Left lung (tissue), 4 donors: ENCODE measurements at regions not wholly inside any gene's neighbourhood (a gene's known extent, or its start where the extent isn't known, plus 50 kb on each side); places are given as distances from the start of the nearest gene placed in this dataset.

Source experiments
- ATAC-seq: fragments of 200-7000 bp; cut with Tn5 transposase; one replicate; pipeline ENCODE4 v1.9.1; 2020; ENCODE audit warnings: moderate library complexity
- DNase-seq, 4 donors: peaks; one replicate each; pipeline ENCODE4 v3.0.0-alpha.2; 2013 to 2020
- H3K27ac ChIP-seq, 2 donors: fragments of 200-600 bp; sonication (generic) in 1 of 2; one replicate each; pipeline versions ENCODE4 v1.5.0 to v1.8.0; 2020 to 2021
- H3K27me3 ChIP-seq, 2 donors: fragments of 200-600 bp; sonication (generic) in 1 of 2; one replicate each; pipeline versions ENCODE4 v1.5.0 to v1.8.0; 2020 to 2021
- H3K36me3 ChIP-seq, 2 donors: fragments of 200-600 bp; sonication (generic) in 1 of 2; one replicate each; pipeline versions ENCODE4 v1.5.0 to v1.8.0; 2020 to 2021
- H3K4me1 ChIP-seq, 2 donors: fragments of 200-600 bp; one replicate each; pipeline ENCODE4 v1.8.0; 2021
- H3K4me3 ChIP-seq, 2 donors: fragments of 200-600 bp; sonication (generic) in 1 of 2; one replicate each; pipeline versions ENCODE4 v1.5.0 to v1.8.0; 2020 to 2021; ENCODE audit warnings: mild to moderate bottlenecking in 1 of 2
- H3K9me3 ChIP-seq, 2 donors: fragments of 200-600 bp; sonication (generic) in 1 of 2; one replicate each; pipeline versions ENCODE4 v1.5.0 to v1.8.0; 2020 to 2021
- intact Hi-C, 2 donors: fragments of 100-400 bp; cut with DNase I; formaldehyde crosslinking; loops; one replicate each; pipeline versions ENCODE4 v1.11.2 to v1.14.2; 2022
- TF ChIP-seq, protein P1 (sequence below), 2 donors: fragments of 200-600 bp; sonication (generic) in 1 of 2; IDR thresholded peaks; one replicate each; pipeline versions ENCODE4 v1.5.0 to v1.8.0; 2021; ENCODE audit warnings: antibody characterized with exemption in 2 of 2
- donor health status: DM: no; HTN: yes; CAD: no.
- donor health status: DM: no; HTN: no; CAD: no.

DNA sequence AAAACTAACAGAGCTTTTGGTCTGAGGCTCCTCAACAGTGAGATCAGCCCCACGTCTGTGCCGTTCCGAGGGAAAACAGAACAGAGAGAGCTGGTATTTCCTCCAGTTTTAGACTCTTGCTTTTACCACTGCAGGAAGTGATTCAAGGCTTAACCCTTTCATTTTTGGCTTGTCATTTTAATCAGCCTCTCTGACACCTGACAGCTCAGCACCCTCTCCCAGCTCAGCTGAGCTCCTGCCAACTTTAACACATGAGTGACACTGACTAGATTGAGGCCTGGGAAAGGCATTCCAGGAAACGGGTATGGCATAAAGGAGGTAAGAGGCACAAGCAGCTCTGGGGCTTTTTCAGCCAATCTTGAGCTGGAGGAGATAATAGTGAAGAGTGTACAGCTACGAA, 239.4 kb upstream of the SKOR2 start:
- ATAC-seq (no peak), DNase-seq (no peak)
- H3K4me1 ChIP-seq, result no peaks in the 10 kb centered on the region
- H3K36me3 ChIP-seq, result no peaks in the 10 kb centered on the region
- intact Hi-C loops, result no loop called here
- no peaks in the 10 kb centered on the region for H3K27me3 ChIP-seq
- TF ChIP-seq, protein P1, sequence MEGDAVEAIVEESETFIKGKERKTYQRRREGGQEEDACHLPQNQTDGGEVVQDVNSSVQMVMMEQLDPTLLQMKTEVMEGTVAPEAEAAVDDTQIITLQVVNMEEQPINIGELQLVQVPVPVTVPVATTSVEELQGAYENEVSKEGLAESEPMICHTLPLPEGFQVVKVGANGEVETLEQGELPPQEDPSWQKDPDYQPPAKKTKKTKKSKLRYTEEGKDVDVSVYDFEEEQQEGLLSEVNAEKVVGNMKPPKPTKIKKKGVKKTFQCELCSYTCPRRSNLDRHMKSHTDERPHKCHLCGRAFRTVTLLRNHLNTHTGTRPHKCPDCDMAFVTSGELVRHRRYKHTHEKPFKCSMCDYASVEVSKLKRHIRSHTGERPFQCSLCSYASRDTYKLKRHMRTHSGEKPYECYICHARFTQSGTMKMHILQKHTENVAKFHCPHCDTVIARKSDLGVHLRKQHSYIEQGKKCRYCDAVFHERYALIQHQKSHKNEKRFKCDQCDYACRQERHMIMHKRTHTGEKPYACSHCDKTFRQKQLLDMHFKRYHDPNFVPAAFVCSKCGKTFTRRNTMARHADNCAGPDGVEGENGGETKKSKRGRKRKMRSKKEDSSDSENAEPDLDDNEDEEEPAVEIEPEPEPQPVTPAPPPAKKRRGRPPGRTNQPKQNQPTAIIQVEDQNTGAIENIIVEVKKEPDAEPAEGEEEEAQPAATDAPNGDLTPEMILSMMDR (IDR thresholded peaks at IDR 0.05), result no peak
- no peak overlapping the region for H3K27ac ChIP-seq
- H3K4me3 ChIP-seq, result no peak overlapping the region
- peaks cover 0 to 4% of the 10 kb centered on the region in 2 donors for H3K9me3 ChIP-seq

DNA sequence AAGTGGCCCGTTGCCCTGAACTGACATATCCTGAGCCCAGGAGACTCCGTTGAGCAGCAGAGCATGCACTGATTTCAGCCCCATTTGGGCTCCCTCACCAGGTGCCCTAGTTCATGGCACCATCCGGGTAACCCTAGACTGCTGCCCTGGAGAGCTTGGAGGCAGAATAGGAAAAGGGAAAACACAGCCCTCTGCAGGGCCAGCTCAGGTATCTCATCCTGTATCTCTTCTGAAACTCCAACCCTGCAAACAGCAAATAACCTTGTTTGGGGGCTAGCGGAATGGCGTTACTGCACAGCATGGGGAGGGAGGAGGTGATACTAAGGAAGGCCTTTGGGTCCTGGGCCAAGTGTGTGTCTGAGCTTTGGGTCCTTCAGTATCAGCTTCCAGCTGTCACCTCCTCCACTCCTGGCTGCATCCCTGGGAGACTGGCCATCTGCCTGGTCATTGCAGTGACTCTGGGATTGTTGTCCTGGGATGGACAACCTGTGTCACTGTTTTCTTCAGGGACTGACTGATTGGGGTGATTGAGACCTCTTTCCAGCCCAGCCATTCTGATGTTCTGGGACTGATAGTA, 233.8 kb upstream of the SKOR2 start:
- DNase-seq (no peak), ATAC-seq (no peak)
- H3K27me3 ChIP-seq, result no peaks in the 10 kb centered on the region
- no peak overlapping the region for H3K27ac ChIP-seq
- H3K9me3 ChIP-seq, result no peaks in the 10 kb centered on the region
- TF ChIP-seq, protein P1 (IDR thresholded peaks at IDR 0.05), result no peak
- H3K4me1 ChIP-seq, result no peaks in the 10 kb centered on the region
- intact Hi-C loops, result no loop called here
- no peak overlapping the region for H3K4me3 ChIP-seq
- no peaks in the 10 kb centered on the region for H3K36me3 ChIP-seq

DNA sequence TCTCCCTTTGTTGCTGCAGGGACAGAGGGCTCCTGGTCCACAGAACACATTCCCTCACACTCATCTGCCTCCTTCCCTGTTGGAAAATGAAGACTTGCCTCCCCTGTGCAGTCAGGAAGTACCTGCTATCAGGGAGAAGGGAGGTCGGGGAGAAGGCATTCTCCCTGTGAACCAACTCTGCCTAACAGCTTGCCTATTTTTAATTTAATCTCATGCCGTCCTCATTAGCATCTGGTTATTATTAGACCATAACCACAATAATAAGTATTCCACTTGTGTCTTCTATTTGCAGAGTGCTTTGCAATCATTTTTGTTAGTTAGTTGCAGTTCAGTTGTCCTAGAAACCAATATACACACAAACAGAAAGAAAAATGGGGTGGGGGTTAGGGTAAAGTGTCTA, 232.6 kb upstream of the SKOR2 start:
- intact Hi-C loops, result no loop called here
- H3K36me3 ChIP-seq, result no peaks in the 10 kb centered on the region
- H3K4me3 ChIP-seq, result no peak overlapping the region
- ATAC-seq (no peak), DNase-seq (no peak)
- H3K27me3 ChIP-seq, result no peaks in the 10 kb centered on the region
- no peaks in the 10 kb centered on the region for H3K9me3 ChIP-seq
- TF ChIP-seq, protein P1 (IDR thresholded peaks at IDR 0.05), result no peak
- no peak overlapping the region for H3K27ac ChIP-seq
- no peaks in the 10 kb centered on the region for H3K4me1 ChIP-seq

DNA sequence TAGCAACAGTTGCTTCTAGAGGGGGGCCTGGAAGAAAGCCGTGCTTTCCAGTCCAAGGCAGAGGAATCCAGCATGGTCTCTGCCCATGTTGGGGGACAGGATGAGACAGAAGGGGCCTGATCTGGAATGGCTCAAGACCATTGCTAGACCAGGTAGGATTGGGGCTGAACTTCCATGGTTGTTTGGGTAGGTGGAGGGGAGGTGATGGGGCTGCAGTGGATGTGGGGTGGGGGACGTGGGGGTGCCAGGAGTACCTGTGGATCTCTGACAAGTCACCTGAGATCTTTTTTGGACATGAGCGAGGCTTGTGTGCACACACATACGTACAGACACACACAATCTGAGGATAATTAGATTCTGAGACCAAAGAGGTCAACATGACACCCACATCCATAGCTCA, 228.7 kb upstream of the SKOR2 start:
- H3K9me3 ChIP-seq, result no peaks in the 10 kb centered on the region
- H3K36me3 ChIP-seq, result no peaks in the 10 kb centered on the region
- ATAC-seq (no peak), DNase-seq (no peak)
- H3K4me1 ChIP-seq, result no peaks in the 10 kb centered on the region
- H3K27me3 ChIP-seq, result no peaks in the 10 kb centered on the region
- no peak overlapping the region for H3K27ac ChIP-seq
- no peak overlapping the region for H3K4me3 ChIP-seq
- intact Hi-C loops, result no loop called here
- TF ChIP-seq, protein P1 (IDR thresholded peaks at IDR 0.05), result no peak

- H3K9me3 ChIP-seq, result no peaks in the 10 kb centered on the region
- H3K27ac ChIP-seq, result no peak overlapping the region
- ATAC-seq, result no peak
- H3K4me3 ChIP-seq, result no peak overlapping the region
- H3K27me3 ChIP-seq, result no peaks in the 10 kb centered on the region
- intact Hi-C loops, result no loop called here
- no peak for DNase-seq
- no peaks in the 10 kb centered on the region for H3K4me1 ChIP-seq
- TF ChIP-seq, protein P1 (IDR thresholded peaks at IDR 0.05), result no peak
- no peaks in the 10 kb centered on the region for H3K36me3 ChIP-seq
Measured at GRCh38 chr18:47471784-47472183, 220.3 kb upstream of the SKOR2 start.
